ENCODE measurements at regions not wholly inside any gene's neighbourhood (a gene's known extent, or its start where the extent isn't known, plus 50 kb on each side); places are given as distances from the start of the nearest gene placed in this dataset.
A peak's percentile ranks its signal among the peaks of the same experiment; 100 is the strongest.

GRCh38 chr6:140319209-140319608 is 944.8 kb upstream of the CITED2 start:
- Histone ChIP-seq H3K36me3 (no peaks in the 10 kb centered on the region), H3K4me1 (peaks cover 7 to 41% (median 34%) of the 10 kb centered on the region in 12 donors), H3K9me3 (no peaks in the 10 kb centered on the region), H3K27ac (peak overlapping the region in 7 of 12 donors; percentile 10 to 86 (median 57)), H3K4me3 (peak overlapping the region in 10 of 12 donors; percentile 1 to 30 (median 12)), H3K27me3 (no peaks in the 10 kb centered on the region)
- 32 to 50% (median 43%) methylated on average over 2 of the region's 2 CpGs for WGBS, 4 donors
- intact Hi-C loops (cut with DNase I), result loop anchor here in 1 of 10 donors (5.0 kb wide), 1 partner anchor 947 kb away; the partner anchor contains the start of gene CITED2
- no peak for TF ChIP-seq POLR2A (IDR thresholded peaks at IDR 0.05)
- TF ChIP-seq CTCF (IDR thresholded peaks at IDR 0.05), result no peak
- DNase-seq (no peak), ATAC-seq (peak in 2 of 4 donors; percentile 40)

- Histone ChIP-seq H3K27me3 (no peaks in the 10 kb centered on the region), H3K4me1 (peaks cover 7 to 41% (median 34%) of the 10 kb centered on the region in 12 donors), H3K36me3 (no peaks in the 10 kb centered on the region), H3K4me3 (no peak overlapping the region), H3K27ac (peak overlapping the region in 9 of 12 donors; percentile 9 to 61 (median 42)), H3K9me3 (peaks cover 0 to 6% (median 0%) of the 10 kb centered on the region in 12 donors)
- intact Hi-C loops (cut with DNase I), result loop anchor here in 1 of 10 donors (5.0 kb wide), 1 partner anchor 946 kb away; the partner anchor contains the start of gene CITED2
- no peak for ATAC-seq
- TF ChIP-seq POLR2A (IDR thresholded peaks at IDR 0.05) (no peak), CTCF (IDR thresholded peaks at IDR 0.05) (no peak)
- no peak for DNase-seq
- WGBS, 4 donors, result 81 to 86% (median 83%) methylated on average over 3 of the region's 3 CpGs
These were observed 944.0 kb upstream of the CITED2 start for GRCh38 chr6:140318408-140318807.

DNA sequence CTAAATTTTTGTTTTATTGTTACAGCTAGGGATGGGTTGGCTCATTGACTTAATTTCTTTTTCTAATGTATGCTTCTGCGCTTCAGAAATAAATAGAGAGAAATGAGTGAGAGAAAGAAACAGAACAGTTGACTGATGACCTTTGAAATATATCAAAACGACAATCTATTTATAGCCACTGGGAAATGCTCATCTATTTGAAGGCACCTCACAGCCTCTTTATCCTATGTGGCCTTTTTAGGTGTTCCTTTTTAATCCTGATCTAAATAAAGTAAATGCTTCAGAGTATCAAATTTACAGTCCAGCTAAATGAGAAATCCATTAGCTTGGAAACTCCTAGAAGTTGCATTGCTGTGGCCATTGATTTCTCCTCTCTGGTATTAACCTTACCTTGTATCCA is 943.5 kb upstream of the CITED2 start:
- intact Hi-C loops (cut with DNase I), result loop anchor here in 1 of 10 donors (5.0 kb wide), 1 partner anchor 946 kb away; the partner anchor contains the start of gene CITED2
- 56 to 62% (median 60%) methylated on average over 2 of the region's 2 CpGs for WGBS, 4 donors

More for the DNA sequence above, 943.5 kb upstream of the CITED2 start:
- DNase-seq (no peak), ATAC-seq (peak in 2 of 4 donors; percentile 73 to 78)
- no peaks in the 10 kb centered on the region for H3K36me3 ChIP-seq
- peaks cover 7 to 41% (median 34%) of the 10 kb centered on the region in 12 donors for H3K4me1 ChIP-seq
- peaks cover 0 to 7% (median 0%) of the 10 kb centered on the region in 12 donors for H3K9me3 ChIP-seq
- TF ChIP-seq POLR2A (IDR thresholded peaks at IDR 0.05) (no peak), CTCF (IDR thresholded peaks at IDR 0.05) (no peak)
- H3K27me3 ChIP-seq, result no peaks in the 10 kb centered on the region
- H3K4me3 ChIP-seq, result no peak overlapping the region
- H3K27ac ChIP-seq, result peak overlapping the region in 7 of 12 donors; percentile 10 to 61 (median 57)

All from heart left ventricle (tissue), 16 donors.